IMR-90 (cell line): ENCODE measurements at regions not wholly inside any gene's neighbourhood (a gene's known extent, or its start where the extent isn't known, plus 50 kb on each side); places are given as distances from the start of the nearest gene placed in this dataset.

Experiments
- CEBPB ChIP-seq: IDR thresholded peaks from 2 replicates; pipeline ENCODE4 v1.6.1; 2012; ENCODE audit warnings: low read depth, low read length, improper control_type of control experiment
- CHD1 ChIP-seq: IDR thresholded peaks from 2 replicates; pipeline ENCODE4 v1.6.1; 2012; ENCODE audit warnings: low read depth, low read length, improper control_type of control experiment
- CTCF ChIP-seq: conservative IDR thresholded peaks from 2 replicates; pipeline ENCODE4 v1.5.1; 2012; ENCODE audit warnings: mild to moderate bottlenecking, low read depth, low read length, improper control_type of control experiment
- FOS ChIP-seq: fragments of 150-350 bp; IDR thresholded peaks from 2 replicates; pipeline ENCODE4 v1.6.1; 2016; ENCODE audit warnings: low read depth, low read length
- MAZ ChIP-seq: IDR thresholded peaks from 2 replicates; pipeline ENCODE4 v1.6.1; 2012; ENCODE audit warnings: low read depth, mild to moderate bottlenecking, low read length, improper control_type of control experiment, moderate library complexity, borderline replicate concordance
- MXI1 ChIP-seq: IDR thresholded peaks from 2 replicates; pipeline ENCODE4 v1.6.1; 2012; ENCODE audit warnings: low read depth, mild to moderate bottlenecking, low read length, moderate library complexity, borderline replicate concordance
- POLR2A ChIP-seq: IDR thresholded peaks from 2 replicates; pipeline ENCODE4 v1.6.1; 2012; ENCODE audit warnings: mild to moderate bottlenecking, low read depth, low read length
- RCOR1 ChIP-seq: IDR thresholded peaks from 2 replicates; pipeline ENCODE4 v1.6.1; 2012; ENCODE audit warnings: mild to moderate bottlenecking, low read length, improper control_type of control experiment; ENCODE audit not compliant: insufficient replicate concordance
- RFX5 ChIP-seq: IDR thresholded peaks from 2 replicates; pipeline ENCODE4 v1.8.0; 2012; ENCODE audit warnings: low read depth, mild to moderate bottlenecking, low read length, moderate library complexity
- TF ChIP-seq, protein P1 (sequence below): fragments of 150-350 bp; IDR thresholded peaks from 2 replicates; pipeline ENCODE4 v1.6.1; 2016; ENCODE audit warnings: low read depth, mild to moderate bottlenecking, low read length, moderate library complexity, borderline replicate concordance

- TF ChIP-seq CTCF (no peak), CEBPB (no peak), POLR2A (no peak), CHD1 (no peak), RCOR1 (no peak), FOS (no peak), MAZ (no peak), RFX5 (no peak), MXI1 (no peak)
- TF ChIP-seq, protein P1, sequence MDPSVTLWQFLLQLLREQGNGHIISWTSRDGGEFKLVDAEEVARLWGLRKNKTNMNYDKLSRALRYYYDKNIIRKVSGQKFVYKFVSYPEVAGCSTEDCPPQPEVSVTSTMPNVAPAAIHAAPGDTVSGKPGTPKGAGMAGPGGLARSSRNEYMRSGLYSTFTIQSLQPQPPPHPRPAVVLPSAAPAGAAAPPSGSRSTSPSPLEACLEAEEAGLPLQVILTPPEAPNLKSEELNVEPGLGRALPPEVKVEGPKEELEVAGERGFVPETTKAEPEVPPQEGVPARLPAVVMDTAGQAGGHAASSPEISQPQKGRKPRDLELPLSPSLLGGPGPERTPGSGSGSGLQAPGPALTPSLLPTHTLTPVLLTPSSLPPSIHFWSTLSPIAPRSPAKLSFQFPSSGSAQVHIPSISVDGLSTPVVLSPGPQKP, result no peak
These were observed 65.5 kb upstream of the DMRTA1 start for GRCh38 chr9:22381170-22381569.
